RWPE1 (cell line): ENCODE measurements at regions not wholly inside any gene's neighbourhood (a gene's known extent, or its start where the extent isn't known, plus 50 kb on each side); places are given as distances from the start of the nearest gene placed in this dataset.

Experiments
- CTCF ChIA-PET: fragments of 350-600 bp; sonication (Branson Sonifier 250); formaldehyde crosslinking; extraction: SDS; loops from one replicate; lab custom pipeline; 2021; lab: Yijun Ruan, JAX
- POLR2A ChIA-PET: fragments of 400-600 bp; formaldehyde crosslinking; extraction: SDS; loops from one replicate; lab custom pipeline; 2020; ENCODE audit warnings: antibody characterized with exemption; ENCODE audit not compliant: low non-redundant PET; lab: Yijun Ruan, JAX
- DNase-seq: peaks from one replicate; pipeline ENCODE4 v3.0.0; 2012; ENCODE audit warnings: low spot score
- H3K27ac ChIP-seq: fragments of 450-650 bp; 2 replicates; pipeline ENCODE4 v1.5.1; 2017
- TF ChIP-seq, protein P1 (sequence below): fragments of 450-650 bp; conservative IDR thresholded peaks from 2 replicates; pipeline ENCODE4 v1.5.1; 2017; ENCODE audit warnings: low read depth, mild to moderate bottlenecking

DNA sequence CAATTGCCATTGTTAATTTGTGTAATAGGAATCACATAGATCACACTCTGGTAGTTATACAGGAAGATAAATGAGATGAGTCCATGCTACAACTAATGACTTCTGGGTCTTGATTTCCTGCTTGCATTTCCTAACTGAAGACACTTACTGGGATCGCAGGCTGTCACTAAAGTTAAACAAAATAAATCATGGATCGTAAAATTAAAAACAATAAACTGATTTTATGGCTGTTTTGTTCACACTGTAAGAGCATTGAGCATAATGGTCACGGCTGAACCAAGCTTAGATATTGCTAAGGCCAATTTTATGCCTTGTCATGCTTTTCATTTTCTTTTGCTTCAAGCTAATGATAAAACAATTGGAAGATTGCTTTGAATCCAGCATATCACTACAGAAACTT, 332.5 kb upstream of the CITED2 start:
- TF ChIP-seq, protein P1, sequence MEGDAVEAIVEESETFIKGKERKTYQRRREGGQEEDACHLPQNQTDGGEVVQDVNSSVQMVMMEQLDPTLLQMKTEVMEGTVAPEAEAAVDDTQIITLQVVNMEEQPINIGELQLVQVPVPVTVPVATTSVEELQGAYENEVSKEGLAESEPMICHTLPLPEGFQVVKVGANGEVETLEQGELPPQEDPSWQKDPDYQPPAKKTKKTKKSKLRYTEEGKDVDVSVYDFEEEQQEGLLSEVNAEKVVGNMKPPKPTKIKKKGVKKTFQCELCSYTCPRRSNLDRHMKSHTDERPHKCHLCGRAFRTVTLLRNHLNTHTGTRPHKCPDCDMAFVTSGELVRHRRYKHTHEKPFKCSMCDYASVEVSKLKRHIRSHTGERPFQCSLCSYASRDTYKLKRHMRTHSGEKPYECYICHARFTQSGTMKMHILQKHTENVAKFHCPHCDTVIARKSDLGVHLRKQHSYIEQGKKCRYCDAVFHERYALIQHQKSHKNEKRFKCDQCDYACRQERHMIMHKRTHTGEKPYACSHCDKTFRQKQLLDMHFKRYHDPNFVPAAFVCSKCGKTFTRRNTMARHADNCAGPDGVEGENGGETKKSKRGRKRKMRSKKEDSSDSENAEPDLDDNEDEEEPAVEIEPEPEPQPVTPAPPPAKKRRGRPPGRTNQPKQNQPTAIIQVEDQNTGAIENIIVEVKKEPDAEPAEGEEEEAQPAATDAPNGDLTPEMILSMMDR, result no peak
- no peak for DNase-seq
- ChIA-PET POLR2A (no interaction called here), CTCF (interaction anchor here (0.6 to 1.1 kb wide), 2 partner anchors 201 to 333 kb away, joined by 4 to 6 read pairs; no protein-coding TSS in a partner anchor)
- no peak overlapping the region for H3K27ac ChIP-seq

DNA sequence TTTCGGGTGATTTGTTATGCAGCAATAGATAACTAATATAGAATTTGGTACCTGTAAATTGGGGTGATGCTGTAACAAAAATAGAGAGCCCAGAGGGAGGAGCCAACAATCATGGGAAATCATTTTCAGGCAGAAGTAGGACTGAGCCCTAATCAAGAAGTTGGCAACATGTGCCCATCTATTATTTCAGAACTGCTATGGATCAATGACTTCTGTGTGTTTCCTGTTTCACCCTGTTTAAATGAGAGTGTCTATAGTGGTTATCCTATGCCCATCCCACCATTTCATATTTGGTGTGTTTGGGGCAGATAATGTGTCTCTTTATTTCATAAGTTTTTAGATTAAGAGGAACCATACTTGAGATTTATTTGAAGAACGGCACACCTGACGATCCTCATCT, 330.8 kb upstream of the CITED2 start:
- CTCF ChIA-PET, result interaction anchor here (0.9 kb wide), 1 partner anchor 9 kb away, joined by 3 read pairs; no protein-coding TSS in a partner anchor
- TF ChIP-seq, protein P1, result no peak
- no peak for DNase-seq
- POLR2A ChIA-PET, result no interaction called here
- no peak overlapping the region for H3K27ac ChIP-seq

DNA sequence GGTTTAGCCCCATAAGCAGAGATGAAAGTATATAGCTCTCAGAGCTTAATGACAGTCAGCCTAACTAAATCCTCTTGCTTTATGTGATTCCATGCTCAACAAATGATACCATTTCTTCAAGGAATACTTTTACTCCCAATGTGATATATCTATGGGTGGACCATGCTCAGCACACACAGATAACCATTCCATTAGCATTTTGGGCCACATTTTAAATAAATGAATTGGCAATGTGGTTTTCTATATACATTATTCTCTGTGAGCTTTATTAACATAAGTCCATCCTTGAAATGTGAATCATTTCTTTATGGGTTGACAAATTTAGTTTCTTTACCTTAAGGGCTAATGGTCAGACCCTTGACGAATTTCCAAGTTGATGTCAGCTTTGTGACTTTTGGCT, 329.3 kb upstream of the CITED2 start:
- ChIA-PET CTCF (no interaction called here), POLR2A (no interaction called here)
- TF ChIP-seq, protein P1, result no peak
- DNase-seq, result no peak
- H3K27ac ChIP-seq, result no peak overlapping the region

GRCh38 chr6:139702706-139703105, 328.3 kb upstream of the CITED2 start:
- no peak overlapping the region for H3K27ac ChIP-seq
- TF ChIP-seq, protein P1, result no peak
- POLR2A ChIA-PET, result no interaction called here
- DNase-seq, result no peak
- CTCF ChIA-PET, result interaction anchor here (0.6 kb wide), 1 partner anchor 47 kb away, joined by 3 read pairs; no protein-coding TSS in a partner anchor

- no peak for DNase-seq
- CTCF ChIA-PET, result no interaction called here
- H3K27ac ChIP-seq, result no peak overlapping the region
- POLR2A ChIA-PET, result no interaction called here
- TF ChIP-seq, protein P1, result no peak
Measured at GRCh38 chr6:139701695-139702094, 327.2 kb upstream of the CITED2 start.

DNA sequence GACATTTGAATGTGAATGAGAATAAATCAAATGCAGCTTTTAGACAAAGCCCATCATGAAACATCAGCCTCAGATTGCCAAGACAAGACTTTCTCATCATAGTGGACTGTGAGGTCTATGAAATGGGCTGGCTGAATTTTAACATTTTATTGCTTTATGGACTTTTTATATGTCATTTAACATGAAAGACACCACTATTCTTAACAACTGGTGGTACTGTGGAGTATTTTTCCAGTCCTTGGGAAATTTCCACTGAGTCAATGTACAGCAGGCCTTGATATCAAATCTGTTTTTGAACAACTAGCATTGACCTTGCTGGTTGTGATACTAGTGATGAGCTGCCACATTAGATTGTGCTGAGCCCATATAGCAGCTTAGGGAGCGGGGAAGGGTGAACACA, 326.6 kb upstream of the CITED2 start:
- ChIA-PET CTCF (no interaction called here), POLR2A (no interaction called here)
- no peak for DNase-seq
- H3K27ac ChIP-seq, result no peak overlapping the region
- TF ChIP-seq, protein P1, result no peak
